ENCODE measurements at regions not wholly inside any gene's neighbourhood (a gene's known extent, or its start where the extent isn't known, plus 50 kb on each side); places are given as distances from the start of the nearest gene placed in this dataset.
"Not testable (repeated sequence)": the region's sequence is repeated elsewhere in the genome, so short reads cannot be mapped to it uniquely, and the experiment has no call there.

GRCh38 chr5:124153588-124153987 lies 592.9 kb downstream of the ZNF608 start:
- no peak for DNase-seq

- no peak for DNase-seq
Observed at GRCh38 chr5:124148574-124148973, 597.9 kb downstream of the ZNF608 start.

- DNase-seq, result no peak
Observed at GRCh38 chr5:124140060-124140459, 606.4 kb downstream of the ZNF608 start.

- DNase-seq, result no peak
Observed at GRCh38 chr5:124139477-124139876, 607.0 kb downstream of the ZNF608 start.

- no peak for DNase-seq
Observed at GRCh38 chr5:124136609-124137008, 609.8 kb downstream of the ZNF608 start.

GRCh38 chr5:124134941-124135340 lies 611.5 kb downstream of the ZNF608 start:
- DNase-seq, result no peak

GRCh38 chr5:124133406-124133805 lies 613.0 kb downstream of the ZNF608 start:
- no peak for DNase-seq

- no peak for DNase-seq
Observed at GRCh38 chr5:124132843-124133242, 613.6 kb downstream of the ZNF608 start.

GRCh38 chr5:124131466-124131865 lies 615.0 kb downstream of the ZNF608 start:
- no peak for DNase-seq

GRCh38 chr5:124130816-124131215 lies 615.6 kb downstream of the ZNF608 start:
- DNase-seq, result no peak

- DNase-seq, result no peak
Observed at GRCh38 chr5:124128867-124129266, 616.9 kb downstream of the CSNK1G3 start.

- no peak for DNase-seq
Observed at GRCh38 chr5:124126504-124127217, 614.7 kb downstream of the CSNK1G3 start.

GRCh38 chr5:124124711-124125229 lies 612.8 kb downstream of the CSNK1G3 start:
- DNase-seq, result no peak

- no peak for DNase-seq
Observed at GRCh38 chr5:124121198-124121597, 609.2 kb downstream of the CSNK1G3 start.

- DNase-seq, result no peak
Observed at GRCh38 chr5:124114911-124115310, 602.9 kb downstream of the CSNK1G3 start.

- DNase-seq, result no peak
Observed at GRCh38 chr5:124111886-124112285, 599.9 kb downstream of the CSNK1G3 start.

GRCh38 chr5:124110942-124111341 lies 599.0 kb downstream of the CSNK1G3 start:
- DNase-seq, result no peak

- no peak for DNase-seq
Observed at GRCh38 chr5:124105326-124105725, 593.3 kb downstream of the CSNK1G3 start.

- no peak for DNase-seq
Observed at GRCh38 chr5:124104821-124105220, 592.8 kb downstream of the CSNK1G3 start.

GRCh38 chr5:124104344-124104743 lies 592.4 kb downstream of the CSNK1G3 start:
- no peak for DNase-seq

GRCh38 chr5:124103671-124104070 lies 591.7 kb downstream of the CSNK1G3 start:
- no peak for DNase-seq

- not testable (repeated sequence) for DNase-seq
Observed at GRCh38 chr5:124103056-124103455, 591.1 kb downstream of the CSNK1G3 start.

GRCh38 chr5:124102486-124102885 lies 590.5 kb downstream of the CSNK1G3 start:
- DNase-seq, result no peak

GRCh38 chr5:124093658-124094057 lies 581.7 kb downstream of the CSNK1G3 start:
- DNase-seq, result no peak

- no peak for DNase-seq
Observed at GRCh38 chr5:124090115-124090514, 578.1 kb downstream of the CSNK1G3 start.

Data from hematopoietic multipotent progenitor cell treated with erythropoietin and hydrocortisone succinate and interleukin-3 and kit ligand, for 8 days (in vitro differentiated cells).